Activated T-cell treated with anti-CD3 and anti-CD28 coated beads, Interleukin-2, amount 50 U/mL, for 24 hours (primary cell): ENCODE measurements at regions not wholly inside any gene's neighbourhood (a gene's known extent, or its start where the extent isn't known, plus 50 kb on each side); places are given as distances from the start of the nearest gene placed in this dataset.
"Not testable (repeated sequence)": the region's sequence is repeated elsewhere in the genome, so short reads cannot be mapped to it uniquely, and the experiment has no call there.

ENCODE experiments used
- DNase-seq: peaks from one replicate; pipeline ENCODE4 v3.0.0-alpha.2; 2020
- H3K27ac Mint-ChIP-seq: 2 replicates; pipeline ENCODE4 v1.8.0; 2020; ENCODE audit warnings: mild to moderate bottlenecking, mixed read lengths
- H3K27me3 Mint-ChIP-seq: 2 replicates; pipeline ENCODE4 v1.8.0; 2020; ENCODE audit warnings: mixed read lengths
- H3K36me3 Mint-ChIP-seq: 2 replicates; pipeline ENCODE4 v1.8.0; 2020; ENCODE audit warnings: low read depth, mixed read lengths
- H3K4me1 Mint-ChIP-seq: 2 replicates; pipeline ENCODE4 v1.8.0; 2020; ENCODE audit warnings: low read depth, mixed read lengths
- H3K4me3 Mint-ChIP-seq: 2 replicates; pipeline ENCODE4 v1.8.0; 2020; ENCODE audit warnings: mild to moderate bottlenecking, moderate library complexity, mixed read lengths
- H3K9me3 Mint-ChIP-seq: 2 replicates; pipeline ENCODE4 v1.8.0; 2020; ENCODE audit warnings: mixed read lengths

DNA sequence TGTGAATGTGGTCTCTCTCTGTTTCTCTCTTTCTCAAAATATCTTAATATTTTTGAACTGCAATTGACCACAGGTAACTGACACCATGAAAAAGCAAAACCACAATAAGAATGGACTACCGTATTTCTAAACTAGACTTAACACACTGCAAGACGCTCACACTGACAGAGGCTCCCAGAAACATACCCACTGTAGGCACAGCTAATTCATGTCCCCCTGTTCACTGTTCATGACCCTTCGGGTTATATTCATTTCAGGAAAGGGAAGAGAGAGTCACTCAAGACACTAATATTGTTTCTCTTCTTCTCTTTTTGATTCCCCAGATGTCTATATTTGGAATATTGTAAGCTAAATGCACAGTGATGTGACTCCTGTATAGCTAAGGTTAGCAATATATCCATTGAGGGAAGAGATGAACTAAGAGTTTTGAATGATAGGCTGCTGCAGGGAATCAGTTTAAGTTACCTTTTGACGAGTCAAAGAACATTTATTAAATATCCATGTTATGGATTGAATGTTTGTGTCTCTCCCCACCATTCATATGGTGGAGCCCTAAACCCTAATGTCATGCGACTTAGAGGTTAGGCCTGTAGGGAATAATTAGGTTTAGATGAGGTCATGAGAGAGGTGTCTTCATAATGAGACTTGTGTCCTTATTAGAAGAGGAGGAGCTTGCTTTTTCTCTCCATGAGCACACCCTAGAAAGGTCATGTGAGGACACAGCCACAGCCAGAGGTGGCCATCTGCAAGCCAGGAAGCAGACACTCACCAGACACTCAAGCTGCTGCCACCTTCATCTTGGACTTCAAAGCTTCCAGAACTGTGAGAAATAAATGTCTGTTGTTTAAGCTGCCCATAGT, 216.6 kb upstream of the GRM7 start:
- no peak overlapping the region for H3K27ac Mint-ChIP-seq
- DNase-seq: no peak

DNA sequence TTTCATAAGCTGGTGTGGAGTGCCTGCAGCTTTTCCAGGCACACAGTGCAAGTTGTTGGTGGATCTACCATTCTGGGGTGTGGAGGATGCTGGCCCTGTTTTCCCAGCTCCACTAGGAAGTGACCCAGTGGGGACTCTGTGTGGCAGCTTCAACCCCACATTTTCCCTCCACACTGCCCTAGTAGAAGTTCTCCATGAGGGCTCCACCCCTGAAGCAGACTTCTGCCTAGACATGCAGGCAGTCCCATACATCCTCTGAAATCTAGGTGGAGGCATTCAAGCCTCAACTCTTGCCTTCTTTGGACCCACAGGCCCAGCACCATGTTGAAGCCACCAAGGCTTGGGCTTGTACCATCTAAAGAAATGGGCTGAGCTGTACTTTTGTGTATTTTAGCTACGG, 206.2 kb upstream of the GRM7 start:
- H3K4me3 Mint-ChIP-seq: no peak overlapping the region
- no peaks in the 10 kb centered on the region for H3K27me3 Mint-ChIP-seq
- DNase-seq: no peak
- H3K9me3 Mint-ChIP-seq: peaks cover 28% of the 10 kb centered on the region
- H3K27ac Mint-ChIP-seq: no peak overlapping the region
- H3K36me3 Mint-ChIP-seq: no peaks in the 10 kb centered on the region
- H3K4me1 Mint-ChIP-seq: no peaks in the 10 kb centered on the region

More for the DNA sequence above, 216.6 kb upstream of the GRM7 start:
- no peaks in the 10 kb centered on the region for H3K36me3 Mint-ChIP-seq
- H3K4me1 Mint-ChIP-seq: no peaks in the 10 kb centered on the region
- H3K27me3 Mint-ChIP-seq: no peaks in the 10 kb centered on the region
- H3K4me3 Mint-ChIP-seq: no peak overlapping the region
- peaks cover 10% of the 10 kb centered on the region for H3K9me3 Mint-ChIP-seq

DNA sequence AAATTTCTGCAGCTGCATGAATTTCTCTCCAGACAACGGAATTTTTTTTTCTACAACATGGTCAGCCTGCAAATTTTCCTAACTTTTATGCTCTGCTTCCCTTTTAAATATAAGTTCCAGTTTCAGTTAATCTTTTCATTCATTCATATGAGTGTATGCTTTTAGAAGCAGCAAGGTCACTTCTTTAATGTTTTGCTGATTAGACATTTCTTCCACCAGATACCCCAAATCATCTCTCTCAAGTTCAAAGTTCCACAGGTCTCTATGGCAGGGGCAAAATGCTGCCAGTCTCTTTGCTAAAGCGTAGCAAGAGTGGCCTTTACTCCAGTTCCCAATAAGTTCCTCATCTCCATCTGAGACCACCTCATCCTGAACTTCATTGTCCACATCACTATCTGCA, 205.6 kb upstream of the GRM7 start:
- H3K27me3 Mint-ChIP-seq: no peaks in the 10 kb centered on the region
- peaks cover 28% of the 10 kb centered on the region for H3K9me3 Mint-ChIP-seq
- H3K4me3 Mint-ChIP-seq: no peak overlapping the region
- no peaks in the 10 kb centered on the region for H3K4me1 Mint-ChIP-seq
- no peaks in the 10 kb centered on the region for H3K36me3 Mint-ChIP-seq
- DNase-seq: no peak
- H3K27ac Mint-ChIP-seq: no peak overlapping the region

DNA sequence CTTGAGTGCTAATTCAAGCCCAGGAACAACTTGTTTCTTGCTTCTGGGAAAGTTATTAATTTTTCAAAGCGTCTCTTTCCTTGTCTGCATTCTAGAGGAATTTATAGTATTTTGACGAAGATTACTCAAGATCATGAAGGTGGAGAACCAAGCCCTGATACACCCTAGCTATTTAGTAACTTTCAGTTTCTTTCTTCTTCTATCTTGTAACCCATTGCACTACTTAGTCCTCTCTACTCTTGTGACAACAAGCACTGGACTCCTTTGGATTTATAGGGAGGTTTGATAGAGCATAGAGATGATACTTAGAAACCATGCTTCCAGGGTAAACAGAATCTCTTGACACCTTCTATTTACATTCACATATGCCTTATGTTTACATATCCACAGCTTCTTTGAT, 203.3 kb upstream of the GRM7 start:
- no peak overlapping the region for H3K4me3 Mint-ChIP-seq
- H3K36me3 Mint-ChIP-seq: no peaks in the 10 kb centered on the region
- DNase-seq: no peak
- no peak overlapping the region for H3K27ac Mint-ChIP-seq
- peaks cover 27% of the 10 kb centered on the region for H3K9me3 Mint-ChIP-seq
- H3K27me3 Mint-ChIP-seq: no peaks in the 10 kb centered on the region
- no peaks in the 10 kb centered on the region for H3K4me1 Mint-ChIP-seq

DNA sequence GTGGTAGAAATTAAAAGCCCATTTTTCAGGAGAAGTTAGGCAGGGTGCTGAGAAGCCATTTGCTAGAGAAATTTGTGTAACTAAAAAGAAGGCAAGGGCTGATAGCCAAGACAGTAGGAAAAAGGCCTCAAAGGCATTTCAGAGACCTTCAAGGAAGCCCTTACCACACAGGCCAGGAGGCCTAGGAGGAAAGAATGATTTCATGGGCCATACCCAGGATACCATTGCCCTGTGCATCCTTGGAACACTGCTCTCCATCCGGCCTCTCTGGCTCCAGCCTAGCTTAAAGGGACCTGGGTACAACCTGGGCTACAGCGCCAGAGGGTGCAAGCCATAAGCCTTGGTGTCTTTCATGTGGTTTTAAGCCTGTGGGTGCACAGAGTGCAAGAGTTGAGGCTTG, 193.6 kb upstream of the GRM7 start:
- Mint-ChIP-seq H3K27me3 (no peaks in the 10 kb centered on the region), H3K27ac (no peak overlapping the region), H3K4me1 (no peaks in the 10 kb centered on the region), H3K4me3 (no peak overlapping the region), H3K9me3 (peaks cover 19% of the 10 kb centered on the region), H3K36me3 (no peaks in the 10 kb centered on the region)
- no peak for DNase-seq

DNA sequence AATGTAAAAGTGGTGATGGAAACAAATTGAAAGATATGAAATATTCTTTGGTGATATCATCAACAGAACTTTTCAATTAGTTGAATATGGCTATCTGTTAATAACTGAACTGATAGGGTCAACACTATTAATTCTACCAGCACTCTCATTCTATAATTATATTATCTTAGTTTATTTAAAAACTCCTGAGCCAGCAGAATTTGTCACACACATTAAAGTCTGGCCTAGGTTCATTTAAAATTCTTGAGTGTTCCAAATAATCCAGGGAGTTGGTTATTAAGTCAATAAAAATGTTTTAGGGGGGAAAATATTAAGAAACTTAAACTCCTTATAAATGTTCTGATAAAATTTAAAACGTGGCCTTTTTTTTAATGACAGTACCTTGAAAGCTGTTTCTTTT, 189.6 kb upstream of the GRM7 start:
- Mint-ChIP-seq H3K36me3 (no peaks in the 10 kb centered on the region), H3K27ac (no peak overlapping the region), H3K4me3 (no peak overlapping the region), H3K4me1 (no peaks in the 10 kb centered on the region), H3K27me3 (no peaks in the 10 kb centered on the region), H3K9me3 (peaks cover 15% of the 10 kb centered on the region)
- no peak for DNase-seq

DNA sequence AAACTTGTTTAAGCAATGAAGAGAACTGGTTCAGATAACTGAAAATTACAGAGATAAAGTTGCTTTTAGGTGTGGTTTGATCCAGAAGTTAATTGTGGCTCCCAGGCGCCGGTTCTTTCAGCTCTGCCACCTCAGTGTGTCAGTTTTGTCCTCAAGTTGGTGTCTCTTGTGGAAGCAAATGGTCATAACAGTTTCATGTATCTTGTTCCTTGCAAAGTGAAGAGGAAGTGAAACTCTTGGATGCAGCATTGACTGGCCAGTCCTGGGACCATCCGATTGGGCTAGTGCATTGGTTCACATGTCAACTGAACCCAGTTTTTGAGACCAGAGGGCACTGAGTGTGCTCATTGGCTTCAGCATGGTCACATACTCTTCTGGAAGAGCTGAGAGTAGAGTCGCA, 181.4 kb upstream of the GRM7 start:
- no peak overlapping the region for H3K4me3 Mint-ChIP-seq
- DNase-seq: no peak
- no peaks in the 10 kb centered on the region for H3K36me3 Mint-ChIP-seq
- no peaks in the 10 kb centered on the region for H3K4me1 Mint-ChIP-seq
- H3K27ac Mint-ChIP-seq: no peak overlapping the region
- peaks cover 12% of the 10 kb centered on the region for H3K9me3 Mint-ChIP-seq
- H3K27me3 Mint-ChIP-seq: no peaks in the 10 kb centered on the region

DNA sequence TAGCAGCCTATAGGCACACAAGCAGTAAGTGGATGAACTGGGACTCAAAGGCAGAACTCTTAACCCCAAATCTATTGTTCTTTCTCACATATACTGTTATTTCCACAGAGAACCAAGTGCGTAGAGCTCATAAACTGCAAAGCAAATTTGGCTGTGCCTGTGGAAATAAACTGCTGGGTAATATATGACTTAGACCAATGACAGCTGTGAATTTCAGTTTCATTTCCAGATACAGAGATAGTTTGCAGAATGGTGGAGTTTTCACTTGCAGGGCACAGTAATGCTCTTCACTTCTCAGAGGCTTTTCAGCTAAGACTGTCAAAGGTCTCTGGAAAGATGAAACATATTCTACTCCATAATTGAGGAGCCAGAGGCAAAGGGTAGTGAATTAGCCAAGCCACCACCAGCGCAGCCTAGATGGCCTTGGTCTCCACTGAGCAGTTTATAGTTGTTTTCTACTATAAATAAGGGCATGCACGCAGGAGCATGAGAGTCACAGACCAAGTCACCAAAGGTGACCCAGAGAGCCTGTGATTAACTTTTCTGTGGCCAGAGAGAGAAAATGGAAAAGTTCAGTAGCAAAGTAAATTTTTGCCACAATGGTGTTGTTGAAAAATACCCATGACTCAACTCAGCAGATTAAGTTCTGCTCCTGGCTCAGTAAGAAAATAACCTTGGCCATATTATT, 180.7 kb upstream of the GRM7 start:
- H3K4me1 Mint-ChIP-seq: no peaks in the 10 kb centered on the region
- H3K36me3 Mint-ChIP-seq: no peaks in the 10 kb centered on the region
- H3K9me3 Mint-ChIP-seq: peaks cover 12% of the 10 kb centered on the region
- H3K27me3 Mint-ChIP-seq: no peaks in the 10 kb centered on the region
- no peak for DNase-seq
- H3K27ac Mint-ChIP-seq: no peak overlapping the region
- no peak overlapping the region for H3K4me3 Mint-ChIP-seq

DNA sequence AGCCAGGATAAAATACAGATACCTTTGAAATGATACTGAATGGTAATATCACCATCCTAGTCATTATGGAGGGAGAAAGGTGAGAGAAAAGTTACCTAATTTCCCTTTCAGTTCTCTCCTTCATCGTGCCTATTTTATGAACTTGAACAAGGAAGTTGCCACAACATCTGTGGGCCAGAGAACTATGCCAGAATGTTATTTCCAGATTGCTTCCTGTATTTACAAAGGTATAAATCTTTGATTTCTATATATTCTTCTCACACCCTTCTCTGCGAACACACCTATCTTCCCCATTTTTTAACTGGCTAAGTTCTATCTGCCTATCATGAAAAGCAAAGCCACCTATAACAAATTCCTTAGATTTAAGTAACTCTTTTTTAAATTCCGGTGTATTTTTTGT, 163.6 kb upstream of the GRM7 start:
- Mint-ChIP-seq H3K4me1 (no peaks in the 10 kb centered on the region), H3K27ac (no peak overlapping the region), H3K4me3 (no peak overlapping the region), H3K9me3 (peaks cover 20% of the 10 kb centered on the region), H3K36me3 (no peaks in the 10 kb centered on the region), H3K27me3 (no peaks in the 10 kb centered on the region)
- no peak for DNase-seq

DNA sequence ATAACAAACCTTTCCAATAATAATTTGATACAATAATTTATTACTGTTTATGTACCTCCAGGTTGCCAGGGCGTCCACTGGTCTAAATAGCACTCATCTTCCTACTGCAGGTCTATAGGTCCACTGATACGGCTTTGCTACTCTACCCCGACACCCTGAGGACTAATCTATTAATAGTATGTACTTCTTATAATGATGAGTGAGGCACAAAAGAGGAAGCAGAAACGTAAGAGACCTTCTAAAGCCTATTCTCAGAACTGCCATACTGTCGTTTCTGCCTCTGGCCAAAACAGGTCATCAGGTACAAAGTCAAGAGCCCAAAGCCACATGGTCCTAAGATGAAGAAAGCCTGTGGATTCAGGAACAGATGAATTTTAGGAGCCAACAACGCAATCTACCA, 163.2 kb upstream of the GRM7 start:
- Mint-ChIP-seq H3K4me3 (no peak overlapping the region), H3K27me3 (no peaks in the 10 kb centered on the region), H3K9me3 (peaks cover 20% of the 10 kb centered on the region), H3K36me3 (no peaks in the 10 kb centered on the region), H3K27ac (no peak overlapping the region), H3K4me1 (no peaks in the 10 kb centered on the region)
- no peak for DNase-seq

DNA sequence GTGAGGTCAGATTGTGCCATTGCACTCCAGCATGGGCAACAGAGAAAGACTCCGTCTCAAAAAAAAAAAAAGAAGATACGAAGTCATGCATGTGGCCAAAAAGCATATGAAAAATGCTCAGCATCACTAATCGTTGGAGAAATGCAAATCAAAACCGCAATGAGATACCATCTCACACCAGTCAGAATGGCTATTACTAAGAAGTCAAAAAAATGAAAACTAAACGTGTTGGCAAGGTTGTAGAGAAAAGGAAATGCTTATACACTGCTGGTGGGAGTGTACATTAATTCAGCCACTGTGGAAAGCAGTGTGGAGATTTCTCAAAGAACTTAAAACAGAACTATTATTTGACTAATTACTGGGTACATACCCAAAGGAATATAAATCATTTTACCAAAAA, 156.1 kb upstream of the GRM7 start:
- H3K4me1 Mint-ChIP-seq, H3K36me3 Mint-ChIP-seq, H3K27ac Mint-ChIP-seq, H3K27me3 Mint-ChIP-seq, H3K4me3 Mint-ChIP-seq, DNase-seq: not testable (repeated sequence)
- H3K9me3 Mint-ChIP-seq: peaks cover 19% of the 10 kb centered on the region

DNA sequence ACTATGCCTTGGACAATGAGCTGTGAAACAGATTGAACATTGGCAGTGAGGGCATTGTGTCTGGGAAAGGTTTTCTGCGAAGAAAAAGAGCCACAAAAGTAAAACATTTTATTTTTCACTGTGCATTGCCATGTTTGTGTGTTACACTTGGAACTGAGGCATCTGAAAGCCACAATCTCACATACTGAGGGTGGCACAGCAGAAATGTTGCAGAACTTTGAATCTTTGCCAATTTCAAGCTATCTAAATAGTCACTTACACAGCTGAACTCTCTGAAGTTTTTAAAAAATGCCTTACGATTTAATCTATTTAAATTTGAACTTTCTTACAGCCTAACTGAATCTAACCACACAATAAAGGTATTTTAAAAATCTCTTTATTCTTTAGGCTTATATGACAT, 154.1 kb upstream of the GRM7 start:
- H3K4me3 Mint-ChIP-seq: no peak overlapping the region
- no peaks in the 10 kb centered on the region for H3K4me1 Mint-ChIP-seq
- DNase-seq: no peak
- H3K27ac Mint-ChIP-seq: no peak overlapping the region
- H3K36me3 Mint-ChIP-seq: no peaks in the 10 kb centered on the region
- H3K27me3 Mint-ChIP-seq: no peaks in the 10 kb centered on the region
- peaks cover 13% of the 10 kb centered on the region for H3K9me3 Mint-ChIP-seq

DNA sequence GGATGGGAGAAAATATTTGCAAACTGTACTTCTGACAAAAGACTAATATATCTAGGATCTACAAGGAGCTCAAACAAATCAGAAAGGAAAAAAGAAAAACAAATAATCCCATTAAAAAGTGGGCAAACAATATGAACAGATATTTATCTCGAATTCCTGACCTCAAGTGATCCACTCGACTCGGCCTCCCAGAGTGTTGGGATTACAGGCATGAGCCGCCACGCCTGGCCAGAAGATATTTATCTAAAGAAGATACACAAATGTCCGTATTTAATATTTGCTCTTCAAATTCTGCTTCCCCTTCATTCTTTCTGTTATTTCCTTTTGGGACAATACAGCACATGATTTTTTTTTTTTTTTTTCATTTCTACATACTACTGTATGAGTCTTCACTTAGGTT, 151.7 kb upstream of the GRM7 start:
- H3K4me3 Mint-ChIP-seq: no peak overlapping the region
- no peaks in the 10 kb centered on the region for H3K4me1 Mint-ChIP-seq
- no peak for DNase-seq
- no peak overlapping the region for H3K27ac Mint-ChIP-seq
- H3K9me3 Mint-ChIP-seq: peaks cover 6% of the 10 kb centered on the region
- no peaks in the 10 kb centered on the region for H3K27me3 Mint-ChIP-seq
- H3K36me3 Mint-ChIP-seq: no peaks in the 10 kb centered on the region

DNA sequence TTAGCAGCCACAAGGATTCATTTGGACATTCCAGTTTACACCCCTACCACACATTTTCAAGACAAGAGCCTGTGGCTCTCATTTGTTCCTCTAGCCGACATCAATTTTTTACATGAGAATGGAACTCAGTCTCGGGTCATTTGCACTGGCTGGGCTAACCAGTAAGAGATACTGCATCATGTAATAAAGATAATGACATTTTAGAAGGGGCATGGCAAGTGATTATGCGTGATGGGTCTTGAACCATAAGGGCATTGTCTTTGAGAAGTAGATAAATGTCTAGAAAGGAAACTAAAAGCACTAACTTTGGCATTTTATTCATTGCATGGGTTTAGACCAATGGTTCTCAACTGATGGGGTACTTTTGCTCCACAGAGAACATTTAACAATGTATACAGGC, 146.0 kb upstream of the GRM7 start:
- no peaks in the 10 kb centered on the region for H3K27me3 Mint-ChIP-seq
- H3K36me3 Mint-ChIP-seq: no peaks in the 10 kb centered on the region
- no peak overlapping the region for H3K4me3 Mint-ChIP-seq
- H3K9me3 Mint-ChIP-seq: no peaks in the 10 kb centered on the region
- H3K27ac Mint-ChIP-seq: no peak overlapping the region
- no peak for DNase-seq
- H3K4me1 Mint-ChIP-seq: no peaks in the 10 kb centered on the region

DNA sequence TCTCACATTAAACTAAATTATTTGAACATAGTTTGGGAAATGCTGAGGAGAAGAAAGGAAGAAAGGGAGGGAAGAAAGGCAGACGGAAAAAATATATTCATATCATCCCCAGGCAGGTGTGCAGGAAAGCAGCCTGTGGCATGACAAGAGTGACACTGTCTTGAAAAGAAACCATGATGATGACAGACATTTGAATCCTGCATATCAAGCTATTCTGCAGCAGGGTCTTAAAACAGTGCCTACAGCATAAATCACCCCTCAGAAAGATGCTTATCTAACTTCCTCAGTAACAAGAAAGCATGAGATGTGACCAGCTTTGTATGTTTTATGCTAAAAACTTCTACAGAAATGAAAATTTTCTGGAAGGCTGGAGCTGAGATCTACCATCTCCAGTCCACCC, 144.5 kb upstream of the GRM7 start:
- Mint-ChIP-seq H3K4me1 (no peaks in the 10 kb centered on the region), H3K9me3 (peaks cover 4% of the 10 kb centered on the region), H3K36me3 (no peaks in the 10 kb centered on the region), H3K27ac (no peak overlapping the region), H3K27me3 (no peaks in the 10 kb centered on the region), H3K4me3 (no peak overlapping the region)
- DNase-seq: no peak
